A673 (cell line): ENCODE measurements at regions not wholly inside any gene's neighbourhood (a gene's known extent, or its start where the extent isn't known, plus 50 kb on each side); places are given as distances from the start of the nearest gene placed in this dataset.

ENCODE experiments used
- EZH2 ChIP-seq: fragments of 200-600 bp; sonication (generic); IDR thresholded peaks from 2 replicates; pipeline ENCODE4 v1.6.1; 2017; ENCODE audit warnings: borderline replicate concordance, low read depth, mild to moderate bottlenecking, mixed read lengths, antibody characterized with exemption, low read length; ENCODE audit not compliant: poor library complexity, severe bottlenecking
- TF ChIP-seq, protein P1 (sequence below): fragments of 300-800, 200-600 bp; sonication (generic); conservative IDR thresholded peaks from 2 replicates; pipeline ENCODE4 v1.5.1; 2017; ENCODE audit warnings: low read depth, mild to moderate bottlenecking, antibody characterized with exemption, low read length, moderate library complexity, mixed read lengths

DNA sequence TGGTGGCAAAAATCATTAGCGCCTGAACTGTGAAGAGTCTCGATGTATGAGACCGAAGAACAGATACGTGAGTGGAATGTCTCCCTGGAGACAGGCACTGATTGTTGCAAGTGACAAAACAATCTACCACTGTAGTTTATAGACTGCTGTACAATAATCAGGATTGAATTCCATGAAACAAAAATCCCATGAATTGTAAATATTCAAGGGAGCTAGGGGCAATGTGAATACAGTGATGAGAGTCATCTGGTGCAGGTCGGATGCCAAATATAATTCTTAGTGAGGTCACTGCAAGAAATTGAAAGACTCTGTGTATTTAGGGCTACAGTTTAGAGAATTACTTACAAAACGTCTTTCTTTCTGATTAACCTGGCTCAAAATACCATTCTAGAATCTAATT lies 594.4 kb upstream of the VSTM2A start:
- TF ChIP-seq, protein P1, sequence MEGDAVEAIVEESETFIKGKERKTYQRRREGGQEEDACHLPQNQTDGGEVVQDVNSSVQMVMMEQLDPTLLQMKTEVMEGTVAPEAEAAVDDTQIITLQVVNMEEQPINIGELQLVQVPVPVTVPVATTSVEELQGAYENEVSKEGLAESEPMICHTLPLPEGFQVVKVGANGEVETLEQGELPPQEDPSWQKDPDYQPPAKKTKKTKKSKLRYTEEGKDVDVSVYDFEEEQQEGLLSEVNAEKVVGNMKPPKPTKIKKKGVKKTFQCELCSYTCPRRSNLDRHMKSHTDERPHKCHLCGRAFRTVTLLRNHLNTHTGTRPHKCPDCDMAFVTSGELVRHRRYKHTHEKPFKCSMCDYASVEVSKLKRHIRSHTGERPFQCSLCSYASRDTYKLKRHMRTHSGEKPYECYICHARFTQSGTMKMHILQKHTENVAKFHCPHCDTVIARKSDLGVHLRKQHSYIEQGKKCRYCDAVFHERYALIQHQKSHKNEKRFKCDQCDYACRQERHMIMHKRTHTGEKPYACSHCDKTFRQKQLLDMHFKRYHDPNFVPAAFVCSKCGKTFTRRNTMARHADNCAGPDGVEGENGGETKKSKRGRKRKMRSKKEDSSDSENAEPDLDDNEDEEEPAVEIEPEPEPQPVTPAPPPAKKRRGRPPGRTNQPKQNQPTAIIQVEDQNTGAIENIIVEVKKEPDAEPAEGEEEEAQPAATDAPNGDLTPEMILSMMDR = no peak
- no peak for TF ChIP-seq EZH2
